Panc1 (cell line): ENCODE measurements at regions not wholly inside any gene's neighbourhood (a gene's known extent, or its start where the extent isn't known, plus 50 kb on each side); places are given as distances from the start of the nearest gene placed in this dataset.

Experiments
- CTCF ChIP-seq: fragments of 450-650 bp; IDR thresholded peaks from 2 replicates; pipeline ENCODE4 v1.5.1; 2017; ENCODE audit warnings: mild to moderate bottlenecking
- REST ChIP-seq, 2 experiments: IDR thresholded peaks; 2 replicates each; pipeline ENCODE4 v1.6.1; 2011 to 2012; ENCODE audit warnings: low read depth in 2 of 2, control low read depth in 1 of 2, low read length in 1 of 2, mild to moderate bottlenecking in 1 of 2, moderate library complexity in 1 of 2; ENCODE audit not compliant: insufficient read depth in 1 of 2

DNA sequence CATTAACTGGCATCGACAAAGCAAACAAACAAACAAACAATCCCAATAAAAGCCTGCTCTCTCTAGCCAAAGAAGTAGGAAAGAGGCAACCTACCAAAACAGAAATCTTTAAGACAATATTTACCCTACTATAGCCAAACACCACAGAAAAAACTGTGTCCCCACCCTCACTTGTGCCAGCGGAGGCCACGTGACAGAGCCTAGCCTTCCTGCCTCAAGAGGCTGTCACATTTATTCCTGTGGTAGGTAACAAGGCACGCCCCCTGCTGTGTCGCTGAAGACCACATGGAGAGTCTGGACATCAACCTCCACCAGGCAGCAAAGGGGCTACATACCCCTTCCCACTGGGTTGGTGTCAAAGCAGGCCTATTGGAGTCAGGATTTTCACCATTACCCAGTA lies 148.1 kb downstream of the LMNTD1 start:
- no peak for TF ChIP-seq REST (IDR thresholded peaks at IDR 0.05; ENCODE audit: insufficient read depth in 1 of 2, low read depth in 2 of 2, low read length in 1 of 2)
- TF ChIP-seq CTCF: no peak
